ENCODE measurements at regions not wholly inside any gene's neighbourhood (a gene's known extent, or its start where the extent isn't known, plus 50 kb on each side); places are given as distances from the start of the nearest gene placed in this dataset.

DNA sequence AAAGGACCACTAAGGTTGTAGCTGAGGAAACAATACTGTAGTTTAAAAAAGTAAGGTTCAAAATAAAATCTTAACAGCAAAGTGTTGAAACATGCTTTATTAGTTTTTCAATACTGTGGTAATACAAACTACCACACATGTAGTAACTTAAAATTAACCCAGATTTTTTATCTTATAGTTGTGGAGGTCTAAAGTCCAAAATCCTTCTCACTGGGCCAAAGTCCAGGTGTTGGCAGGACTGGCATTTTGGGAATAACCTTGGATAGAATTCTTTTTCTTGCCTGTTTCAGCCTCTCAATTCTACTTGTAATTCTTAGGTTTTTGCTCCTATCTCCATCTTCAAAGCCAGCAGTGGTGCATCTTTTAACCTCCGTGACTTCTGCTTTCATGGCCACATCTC is 942.0 kb downstream of the TSN start:
- TF ChIP-seq, protein P1, sequence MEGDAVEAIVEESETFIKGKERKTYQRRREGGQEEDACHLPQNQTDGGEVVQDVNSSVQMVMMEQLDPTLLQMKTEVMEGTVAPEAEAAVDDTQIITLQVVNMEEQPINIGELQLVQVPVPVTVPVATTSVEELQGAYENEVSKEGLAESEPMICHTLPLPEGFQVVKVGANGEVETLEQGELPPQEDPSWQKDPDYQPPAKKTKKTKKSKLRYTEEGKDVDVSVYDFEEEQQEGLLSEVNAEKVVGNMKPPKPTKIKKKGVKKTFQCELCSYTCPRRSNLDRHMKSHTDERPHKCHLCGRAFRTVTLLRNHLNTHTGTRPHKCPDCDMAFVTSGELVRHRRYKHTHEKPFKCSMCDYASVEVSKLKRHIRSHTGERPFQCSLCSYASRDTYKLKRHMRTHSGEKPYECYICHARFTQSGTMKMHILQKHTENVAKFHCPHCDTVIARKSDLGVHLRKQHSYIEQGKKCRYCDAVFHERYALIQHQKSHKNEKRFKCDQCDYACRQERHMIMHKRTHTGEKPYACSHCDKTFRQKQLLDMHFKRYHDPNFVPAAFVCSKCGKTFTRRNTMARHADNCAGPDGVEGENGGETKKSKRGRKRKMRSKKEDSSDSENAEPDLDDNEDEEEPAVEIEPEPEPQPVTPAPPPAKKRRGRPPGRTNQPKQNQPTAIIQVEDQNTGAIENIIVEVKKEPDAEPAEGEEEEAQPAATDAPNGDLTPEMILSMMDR (IDR thresholded peaks at IDR 0.05) = no peak
- Histone ChIP-seq H3K27me3 (replicated peaks; ENCODE audit: insufficient read depth) (no peaks in the 10 kb centered on the region), H3K4me1 (ENCODE audit: control insufficient read depth in 1 of 2, low read depth in 2 of 2) (no peaks in the 10 kb centered on the region), H3K4me3 (no peak overlapping the region), H3K27ac (no peak overlapping the region), H3K9me3 (no peaks in the 10 kb centered on the region), H3K36me3 (no peaks in the 10 kb centered on the region)
- no peak for DNase-seq (ENCODE audit: low spot score)
- ATAC-seq (ENCODE audit: insufficient number of reproducible peaks, low FRiP score, low read depth) = no peak

DNA sequence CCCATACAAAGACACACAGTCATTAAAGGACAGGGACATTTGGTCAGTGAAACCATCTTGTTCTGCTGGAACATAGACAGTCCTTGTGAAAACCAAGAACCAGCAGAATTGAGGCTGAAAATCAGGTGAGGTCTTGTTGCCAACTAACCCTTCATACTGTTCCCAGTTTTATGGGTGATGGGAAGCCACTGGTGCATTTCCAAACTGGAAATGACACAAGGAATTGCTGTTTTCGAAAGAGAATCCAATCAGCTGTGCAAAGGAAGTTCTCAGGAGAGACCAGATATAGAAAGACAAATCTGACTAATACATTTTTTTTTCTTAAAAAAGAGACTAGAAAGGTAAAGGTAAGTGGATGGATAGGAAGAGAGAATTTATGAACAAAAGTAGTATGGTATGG is 948.2 kb downstream of the TSN start:
- TF ChIP-seq, protein P1 (IDR thresholded peaks at IDR 0.05) = no peak
- Histone ChIP-seq H3K27me3 (replicated peaks; ENCODE audit: insufficient read depth) (no peaks in the 10 kb centered on the region), H3K4me1 (ENCODE audit: control insufficient read depth in 1 of 2, low read depth in 2 of 2) (no peaks in the 10 kb centered on the region), H3K4me3 (no peak overlapping the region), H3K27ac (no peak overlapping the region), H3K9me3 (no peaks in the 10 kb centered on the region), H3K36me3 (no peaks in the 10 kb centered on the region)
- ATAC-seq (ENCODE audit: insufficient number of reproducible peaks, low FRiP score, low read depth) (no peak), DNase-seq (ENCODE audit: low spot score) (no peak)

DNA sequence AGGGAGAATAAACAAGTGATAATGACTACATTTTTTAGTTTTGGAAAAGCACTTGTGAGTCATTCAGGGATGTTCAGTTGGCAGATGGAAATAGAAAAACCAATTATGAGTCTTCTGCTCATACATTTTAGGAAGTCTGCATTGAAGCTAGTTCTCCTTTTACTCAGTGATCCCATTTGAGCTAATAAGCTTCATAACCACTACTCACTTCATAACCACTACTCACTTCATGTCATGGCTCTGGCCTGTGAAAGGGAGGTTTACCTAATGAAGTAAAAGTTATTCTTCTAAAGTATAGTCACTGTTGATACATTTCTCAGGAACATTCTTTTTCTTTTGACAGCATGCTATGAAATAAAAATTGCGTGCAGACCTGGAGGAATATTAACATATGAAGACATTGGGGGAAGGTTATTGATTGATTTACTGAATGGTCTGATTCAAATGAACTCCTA is 948.7 kb downstream of the TSN start:
- ATAC-seq (ENCODE audit: insufficient number of reproducible peaks, low FRiP score, low read depth) (no peak), DNase-seq (ENCODE audit: low spot score) (no peak)
- Histone ChIP-seq H3K36me3 (no peaks in the 10 kb centered on the region), H3K27me3 (replicated peaks; ENCODE audit: insufficient read depth) (no peaks in the 10 kb centered on the region), H3K4me3 (no peak overlapping the region), H3K4me1 (ENCODE audit: control insufficient read depth in 1 of 2, low read depth in 2 of 2) (no peaks in the 10 kb centered on the region), H3K9me3 (no peaks in the 10 kb centered on the region), H3K27ac (no peak overlapping the region)
- TF ChIP-seq, protein P1 (IDR thresholded peaks at IDR 0.05) = no peak

DNA sequence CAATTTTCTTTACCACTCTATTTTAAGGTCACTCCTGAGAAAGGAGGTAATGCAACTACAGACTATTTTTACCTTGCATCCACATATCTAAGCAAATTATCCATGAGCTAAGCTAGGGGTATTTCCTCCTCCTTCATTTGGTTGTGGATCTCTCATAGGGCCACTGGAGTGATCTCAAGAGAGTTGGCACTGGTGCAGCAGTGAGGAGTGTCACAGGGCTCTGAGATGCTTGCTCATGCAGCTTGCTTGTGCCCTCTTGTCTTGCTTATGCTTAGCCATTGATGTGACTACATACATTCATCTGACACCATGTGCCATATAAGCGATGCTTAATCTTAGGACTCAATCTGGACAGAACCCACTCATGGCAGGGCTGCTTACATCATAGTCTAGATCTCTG is 950.3 kb downstream of the TSN start:
- Histone ChIP-seq H3K4me1 (ENCODE audit: control insufficient read depth in 1 of 2, low read depth in 2 of 2) (no peaks in the 10 kb centered on the region), H3K27ac (no peak overlapping the region), H3K27me3 (replicated peaks; ENCODE audit: insufficient read depth) (no peaks in the 10 kb centered on the region), H3K36me3 (no peaks in the 10 kb centered on the region), H3K4me3 (no peak overlapping the region), H3K9me3 (no peaks in the 10 kb centered on the region)
- ATAC-seq (ENCODE audit: insufficient number of reproducible peaks, low FRiP score, low read depth) (no peak), DNase-seq (ENCODE audit: low spot score) (no peak)
- TF ChIP-seq, protein P1 (IDR thresholded peaks at IDR 0.05) = no peak

DNA sequence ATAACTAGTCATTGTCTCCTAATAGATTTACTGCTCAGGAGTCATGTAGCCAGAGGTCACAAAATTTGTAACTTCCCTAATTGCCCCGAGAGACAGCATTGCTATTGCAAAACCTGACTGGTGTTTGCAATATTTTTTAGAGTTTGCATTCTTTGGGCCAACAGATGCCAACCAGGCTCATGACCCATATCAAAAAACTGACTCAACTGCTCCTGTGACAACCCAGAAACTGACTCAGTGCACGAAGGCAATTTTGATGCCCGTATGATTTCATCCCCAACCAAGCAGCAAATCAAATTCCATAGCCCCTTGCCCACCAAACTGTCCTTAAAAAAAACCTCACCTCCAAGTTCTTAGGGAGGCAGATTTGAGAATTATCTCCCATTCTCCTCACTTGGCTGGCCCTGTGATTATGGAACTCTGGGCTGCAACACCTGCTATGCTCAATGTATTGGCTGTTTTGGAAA is 951.3 kb downstream of the TSN start:
- TF ChIP-seq, protein P1 (IDR thresholded peaks at IDR 0.05) = no peak
- H3K27me3 ChIP-seq (replicated peaks; ENCODE audit: insufficient read depth) = no peaks in the 10 kb centered on the region
- no peaks in the 10 kb centered on the region for H3K9me3 ChIP-seq
- DNase-seq (ENCODE audit: low spot score) (no peak), ATAC-seq (ENCODE audit: insufficient number of reproducible peaks, low FRiP score, low read depth) (no peak)
- H3K36me3 ChIP-seq = no peaks in the 10 kb centered on the region
- no peaks in the 10 kb centered on the region for H3K4me1 ChIP-seq (ENCODE audit: control insufficient read depth in 1 of 2, low read depth in 2 of 2)
- no peak overlapping the region for H3K27ac ChIP-seq
- no peak overlapping the region for H3K4me3 ChIP-seq
